RWPE1 (cell line): ENCODE measurements at regions not wholly inside any gene's neighbourhood (a gene's known extent, or its start where the extent isn't known, plus 50 kb on each side); places are given as distances from the start of the nearest gene placed in this dataset.
"Not testable (repeated sequence)": the region's sequence is repeated elsewhere in the genome, so short reads cannot be mapped to it uniquely, and the experiment has no call there.

Experiments used
- CTCF ChIA-PET: fragments of 350-600 bp; sonication (Branson Sonifier 250); formaldehyde crosslinking; extraction: SDS; loops from one replicate; lab custom pipeline; 2021; lab: Yijun Ruan, JAX
- POLR2A ChIA-PET: fragments of 400-600 bp; formaldehyde crosslinking; extraction: SDS; loops from one replicate; lab custom pipeline; 2020; ENCODE audit warnings: antibody characterized with exemption; ENCODE audit not compliant: low non-redundant PET; lab: Yijun Ruan, JAX
- DNase-seq: peaks from one replicate; pipeline ENCODE4 v3.0.0; 2012; ENCODE audit warnings: low spot score
- H3K27ac ChIP-seq: fragments of 450-650 bp; 2 replicates; pipeline ENCODE4 v1.5.1; 2017
- CTCF ChIP-seq: fragments of 450-650 bp; conservative IDR thresholded peaks from 2 replicates; pipeline ENCODE4 v1.5.1; 2017; ENCODE audit warnings: low read depth, mild to moderate bottlenecking

GRCh38 chr7:3117081-3117480 lies 73.4 kb upstream of the CARD11 start:
- no peak for TF ChIP-seq CTCF
- POLR2A ChIA-PET, result no interaction called here
- CTCF ChIA-PET, result no interaction called here
- DNase-seq, result no peak
- H3K27ac ChIP-seq, result no peak overlapping the region

GRCh38 chr7:3117488-3118231 lies 74.0 kb upstream of the CARD11 start:
- CTCF ChIA-PET, result interaction anchor here (1.0 kb wide), 1 partner anchor 11 kb away, joined by 3 read pairs; no protein-coding TSS in a partner anchor
- TF ChIP-seq CTCF, result no peak
- POLR2A ChIA-PET, result no interaction called here
- no peak for DNase-seq
- no peak overlapping the region for H3K27ac ChIP-seq

GRCh38 chr7:3119352-3119927 lies 75.8 kb upstream of the CARD11 start:
- CTCF ChIA-PET, result interaction anchor here (1.1 kb wide), 1 partner anchor 21 kb away, joined by 3 read pairs; no protein-coding TSS in a partner anchor
- POLR2A ChIA-PET, DNase-seq, H3K27ac ChIP-seq: not testable (repeated sequence)

GRCh38 chr7:3119963-3120362 lies 76.3 kb upstream of the CARD11 start:
- POLR2A ChIA-PET, result no interaction called here
- no peak for TF ChIP-seq CTCF
- CTCF ChIA-PET, result interaction anchor here (1.1 kb wide), 1 partner anchor 21 kb away, joined by 3 read pairs; no protein-coding TSS in a partner anchor
- no peak overlapping the region for H3K27ac ChIP-seq
- no peak for DNase-seq

- no peak for TF ChIP-seq CTCF
- ChIA-PET POLR2A (no interaction called here), CTCF (no interaction called here)
Observed at GRCh38 chr7:3120513-3120912, 76.8 kb upstream of the CARD11 start.

GRCh38 chr7:3128857-3129490 lies 85.3 kb upstream of the CARD11 start:
- TF ChIP-seq CTCF, result no peak
- ChIA-PET POLR2A (no interaction called here), CTCF (no interaction called here)
- no peak for DNase-seq
- no peak overlapping the region for H3K27ac ChIP-seq

More at GRCh38 chr7:3120513-3120912, 76.8 kb upstream of the CARD11 start:
- DNase-seq, result no peak
- no peak overlapping the region for H3K27ac ChIP-seq
